Activated T-helper 17 cell treated with anti-CD3 and anti-CD28 coated beads, Interleukin-2, amount 50 U/mL, for 72 hours (primary cell): ENCODE measurements at regions not wholly inside any gene's neighbourhood (a gene's known extent, or its start where the extent isn't known, plus 50 kb on each side); places are given as distances from the start of the nearest gene placed in this dataset.

Experiments used
- ATAC-seq: fragments of 150-1000 bp; cut with Tn5 transposase; replicated peaks from 2 replicates; pipeline ENCODE4 v1.10.0; 2021; ENCODE audit warnings: mild to moderate bottlenecking, moderate library complexity
- H3K27ac Mint-ChIP-seq: one replicate; pipeline ENCODE4 v1.8.0; 2022; ENCODE audit warnings: mixed read lengths
- H3K27me3 Mint-ChIP-seq: one replicate; pipeline ENCODE4 v1.8.0; 2022; ENCODE audit warnings: mixed read lengths
- H3K36me3 Mint-ChIP-seq: one replicate; pipeline ENCODE4 v1.8.0; 2022; ENCODE audit warnings: low read depth, mild to moderate bottlenecking, mixed read lengths
- H3K4me1 Mint-ChIP-seq: one replicate; pipeline ENCODE4 v1.8.0; 2022; ENCODE audit warnings: mixed read lengths
- H3K4me3 Mint-ChIP-seq: one replicate; pipeline ENCODE4 v1.8.0; 2022; ENCODE audit warnings: mild to moderate bottlenecking, mixed read lengths
- H3K9me3 Mint-ChIP-seq: one replicate; pipeline ENCODE4 v1.8.0; 2022; ENCODE audit warnings: mixed read lengths

- H3K27me3 Mint-ChIP-seq = no peaks in the 10 kb centered on the region
- H3K9me3 Mint-ChIP-seq = no peaks in the 10 kb centered on the region
- H3K36me3 Mint-ChIP-seq = no peaks in the 10 kb centered on the region
- no peak for ATAC-seq
- no peaks in the 10 kb centered on the region for H3K4me1 Mint-ChIP-seq
- no peak overlapping the region for H3K4me3 Mint-ChIP-seq
- H3K27ac Mint-ChIP-seq = no peak overlapping the region
Measured at GRCh38 chr13:58889474-58889873, 1257.9 kb downstream of the PCDH17 start.

- Mint-ChIP-seq H3K4me3 (no peak overlapping the region), H3K36me3 (no peaks in the 10 kb centered on the region), H3K4me1 (no peaks in the 10 kb centered on the region), H3K27ac (no peak overlapping the region), H3K9me3 (no peaks in the 10 kb centered on the region), H3K27me3 (no peaks in the 10 kb centered on the region)
- ATAC-seq = no peak
Measured at GRCh38 chr13:58893396-58893795, 1261.9 kb downstream of the PCDH17 start.

- H3K36me3 Mint-ChIP-seq = no peaks in the 10 kb centered on the region
- H3K27ac Mint-ChIP-seq = no peak overlapping the region
- H3K27me3 Mint-ChIP-seq = no peaks in the 10 kb centered on the region
- ATAC-seq = no peak
- H3K9me3 Mint-ChIP-seq = no peaks in the 10 kb centered on the region
- H3K4me1 Mint-ChIP-seq = no peaks in the 10 kb centered on the region
- no peak overlapping the region for H3K4me3 Mint-ChIP-seq
Measured at GRCh38 chr13:58906329-58907007, 1257.3 kb downstream of the DIAPH3 start.

GRCh38 chr13:58907347-58907746 is 1256.4 kb downstream of the DIAPH3 start:
- Mint-ChIP-seq H3K27me3 (no peaks in the 10 kb centered on the region), H3K27ac (no peak overlapping the region), H3K4me1 (no peaks in the 10 kb centered on the region), H3K36me3 (no peaks in the 10 kb centered on the region), H3K9me3 (no peaks in the 10 kb centered on the region), H3K4me3 (no peak overlapping the region)
- ATAC-seq = no peak

GRCh38 chr13:58908019-58908679 is 1255.6 kb downstream of the DIAPH3 start:
- ATAC-seq = no peak
- Mint-ChIP-seq H3K4me1 (no peaks in the 10 kb centered on the region), H3K4me3 (no peak overlapping the region), H3K27me3 (no peaks in the 10 kb centered on the region), H3K36me3 (no peaks in the 10 kb centered on the region), H3K27ac (no peak overlapping the region), H3K9me3 (no peaks in the 10 kb centered on the region)

GRCh38 chr13:58919551-58919950 is 1244.2 kb downstream of the DIAPH3 start:
- no peak overlapping the region for H3K4me3 Mint-ChIP-seq
- peaks cover 10% of the 10 kb centered on the region for H3K9me3 Mint-ChIP-seq
- H3K27me3 Mint-ChIP-seq = no peaks in the 10 kb centered on the region
- H3K4me1 Mint-ChIP-seq = no peaks in the 10 kb centered on the region
- no peak overlapping the region for H3K27ac Mint-ChIP-seq
- H3K36me3 Mint-ChIP-seq = no peaks in the 10 kb centered on the region
- ATAC-seq = no peak

- Mint-ChIP-seq H3K4me3 (no peak overlapping the region), H3K4me1 (no peaks in the 10 kb centered on the region), H3K9me3 (peaks cover 5% of the 10 kb centered on the region), H3K27me3 (no peaks in the 10 kb centered on the region), H3K36me3 (no peaks in the 10 kb centered on the region), H3K27ac (no peak overlapping the region)
- no peak for ATAC-seq
Measured at GRCh38 chr13:58921129-58921528, 1242.6 kb downstream of the DIAPH3 start.

GRCh38 chr13:58926858-58927257 is 1236.9 kb downstream of the DIAPH3 start:
- Mint-ChIP-seq H3K27ac (no peak overlapping the region), H3K36me3 (no peaks in the 10 kb centered on the region), H3K9me3 (peaks cover 19% of the 10 kb centered on the region), H3K4me3 (no peak overlapping the region), H3K27me3 (no peaks in the 10 kb centered on the region), H3K4me1 (no peaks in the 10 kb centered on the region)
- ATAC-seq = no peak

- Mint-ChIP-seq H3K36me3 (no peaks in the 10 kb centered on the region), H3K4me1 (no peaks in the 10 kb centered on the region), H3K4me3 (no peak overlapping the region), H3K27ac (no peak overlapping the region), H3K9me3 (no peaks in the 10 kb centered on the region), H3K27me3 (no peaks in the 10 kb centered on the region)
- no peak for ATAC-seq
Measured at GRCh38 chr13:58933475-58933874, 1230.3 kb downstream of the DIAPH3 start.

GRCh38 chr13:58935689-58936088 is 1228.0 kb downstream of the DIAPH3 start:
- H3K9me3 Mint-ChIP-seq = peaks cover 9% of the 10 kb centered on the region
- no peak overlapping the region for H3K27ac Mint-ChIP-seq
- no peaks in the 10 kb centered on the region for H3K27me3 Mint-ChIP-seq
- H3K4me3 Mint-ChIP-seq = no peak overlapping the region
- no peaks in the 10 kb centered on the region for H3K4me1 Mint-ChIP-seq
- no peak for ATAC-seq
- no peaks in the 10 kb centered on the region for H3K36me3 Mint-ChIP-seq

GRCh38 chr13:58946274-58946673 is 1217.5 kb downstream of the DIAPH3 start:
- ATAC-seq = no peak
- Mint-ChIP-seq H3K36me3 (no peaks in the 10 kb centered on the region), H3K4me1 (no peaks in the 10 kb centered on the region)

GRCh38 chr13:58949646-58950045 is 1214.1 kb downstream of the DIAPH3 start:
- Mint-ChIP-seq H3K9me3 (peaks cover 8% of the 10 kb centered on the region), H3K4me1 (no peaks in the 10 kb centered on the region), H3K27ac (no peak overlapping the region), H3K4me3 (no peak overlapping the region), H3K27me3 (no peaks in the 10 kb centered on the region), H3K36me3 (no peaks in the 10 kb centered on the region)
- ATAC-seq = no peak

More at GRCh38 chr13:58946274-58946673, 1217.5 kb downstream of the DIAPH3 start:
- H3K27me3 Mint-ChIP-seq = no peaks in the 10 kb centered on the region
- H3K4me3 Mint-ChIP-seq = no peak overlapping the region
- peaks cover 12% of the 10 kb centered on the region for H3K9me3 Mint-ChIP-seq
- H3K27ac Mint-ChIP-seq = no peak overlapping the region

GRCh38 chr13:58950911-58951310 is 1212.8 kb downstream of the DIAPH3 start:
- Mint-ChIP-seq H3K4me1 (no peaks in the 10 kb centered on the region), H3K9me3 (peaks cover 12% of the 10 kb centered on the region), H3K27ac (no peak overlapping the region), H3K4me3 (no peak overlapping the region), H3K36me3 (no peaks in the 10 kb centered on the region), H3K27me3 (no peaks in the 10 kb centered on the region)
- no peak for ATAC-seq

- peaks cover 12% of the 10 kb centered on the region for H3K9me3 Mint-ChIP-seq
- H3K4me1 Mint-ChIP-seq = no peaks in the 10 kb centered on the region
- no peak for ATAC-seq
- no peaks in the 10 kb centered on the region for H3K36me3 Mint-ChIP-seq
- no peaks in the 10 kb centered on the region for H3K27me3 Mint-ChIP-seq
- H3K4me3 Mint-ChIP-seq = no peak overlapping the region
- H3K27ac Mint-ChIP-seq = no peak overlapping the region
Measured at GRCh38 chr13:58953638-58954037, 1210.1 kb downstream of the DIAPH3 start.

GRCh38 chr13:58955546-58956385 is 1208.0 kb downstream of the DIAPH3 start:
- Mint-ChIP-seq H3K4me3 (no peak overlapping the region), H3K27ac (no peak overlapping the region), H3K27me3 (no peaks in the 10 kb centered on the region), H3K36me3 (no peaks in the 10 kb centered on the region), H3K4me1 (no peaks in the 10 kb centered on the region), H3K9me3 (peaks cover 6% of the 10 kb centered on the region)
- no peak for ATAC-seq
